HG03354 (cell line): ENCODE measurements at regions not wholly inside any gene's neighbourhood (a gene's known extent, or its start where the extent isn't known, plus 50 kb on each side); places are given as distances from the start of the nearest gene placed in this dataset.
"Not testable (repeated sequence)": the region's sequence is repeated elsewhere in the genome, so short reads cannot be mapped to it uniquely, and the experiment has no call there.

ENCODE experiments used
- ATAC-seq: cut with Tn5 transposase; IDR thresholded peaks from one replicate; pipeline ENCODE4 v1.9.1; 2021; ENCODE audit warnings: mild to moderate bottlenecking; ENCODE audit not compliant: unreplicated experiment, poor library complexity, severe bottlenecking

DNA sequence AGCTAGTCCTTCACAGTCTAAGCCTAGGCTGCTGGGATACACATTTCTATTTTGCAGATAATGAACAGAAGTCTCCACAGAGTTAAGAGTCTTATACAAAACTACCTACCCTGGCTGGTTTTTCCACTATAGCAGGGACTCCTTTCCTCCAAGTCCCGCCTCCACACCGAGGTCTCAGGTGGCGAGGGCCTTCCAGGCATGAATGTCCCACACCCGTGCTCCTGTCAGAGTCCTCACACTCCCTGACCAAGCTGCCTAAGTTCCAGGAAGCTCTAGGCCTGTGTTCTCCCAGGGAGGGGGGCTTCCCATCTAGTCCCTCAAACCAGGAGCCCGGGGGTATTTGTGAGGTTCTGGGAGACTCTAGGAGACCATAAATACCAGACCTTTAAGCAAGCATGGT, 293.2 kb downstream of the BCL2L11 start:
- ATAC-seq: not testable (repeated sequence)

DNA sequence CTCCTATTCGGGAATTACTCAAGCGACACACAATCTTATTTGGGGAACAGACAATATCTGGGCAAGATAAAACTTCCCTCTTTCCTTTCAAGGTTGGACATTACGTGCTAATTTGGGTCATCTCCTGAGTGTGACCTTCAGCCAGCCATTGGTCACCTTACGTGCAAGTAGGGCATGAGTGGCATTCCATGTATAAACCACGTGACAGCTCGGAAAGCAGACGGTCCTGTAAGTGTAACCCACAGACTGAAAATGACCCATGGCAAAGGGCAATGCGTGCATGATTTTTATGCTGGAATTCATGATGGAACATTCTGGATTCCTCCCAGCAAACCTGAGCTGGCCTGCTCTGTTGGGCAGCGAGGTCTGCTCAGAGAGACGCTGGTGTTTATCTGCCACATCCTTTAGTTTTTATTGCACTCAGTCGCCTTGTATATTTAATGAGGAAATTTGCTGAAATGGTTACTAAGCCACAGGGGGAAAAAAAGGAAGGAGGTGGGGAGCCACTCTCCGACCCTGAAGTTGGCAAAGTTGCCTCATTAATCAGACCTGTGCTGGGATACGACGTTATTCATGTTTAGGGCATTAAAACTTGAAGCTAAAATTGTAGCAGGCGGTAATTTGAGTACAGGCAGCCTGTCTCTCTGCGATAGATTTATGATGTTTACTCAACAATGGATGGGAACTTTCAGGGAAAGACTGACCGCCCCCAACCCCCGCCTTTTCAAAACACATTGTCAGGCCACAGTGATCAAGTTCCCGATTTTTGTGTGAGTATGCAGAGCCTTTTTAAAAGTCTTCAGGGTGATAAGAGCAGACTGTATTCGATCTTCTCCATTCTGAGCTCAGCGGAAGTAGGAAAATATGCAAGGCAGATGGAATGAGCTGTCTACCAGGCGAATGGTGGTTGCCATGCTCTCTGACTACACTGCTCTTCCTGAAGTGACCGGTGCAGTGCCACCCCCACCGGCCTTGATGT, 295.3 kb downstream of the BCL2L11 start:
- not testable (repeated sequence) for ATAC-seq

DNA sequence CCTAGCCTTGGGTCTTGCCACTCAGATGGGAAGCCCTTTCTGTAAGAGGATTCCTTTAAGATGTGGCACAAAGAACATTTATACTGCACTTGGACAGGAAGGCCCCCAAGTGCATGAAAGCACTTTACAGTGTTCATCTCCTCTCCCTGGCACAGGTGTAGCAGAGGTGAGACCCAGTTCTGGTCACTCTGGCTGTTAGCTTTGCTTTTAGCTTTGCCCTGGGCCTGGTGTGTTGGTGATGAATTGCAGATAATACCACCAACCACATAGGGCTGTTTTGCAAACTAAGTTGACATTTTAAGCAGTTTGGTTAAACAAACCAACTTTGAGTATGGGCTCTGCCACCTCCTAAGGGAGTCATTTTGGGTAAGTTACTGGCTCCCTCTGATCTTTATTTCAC, 296.3 kb downstream of the BCL2L11 start:
- not testable (repeated sequence) for ATAC-seq

DNA sequence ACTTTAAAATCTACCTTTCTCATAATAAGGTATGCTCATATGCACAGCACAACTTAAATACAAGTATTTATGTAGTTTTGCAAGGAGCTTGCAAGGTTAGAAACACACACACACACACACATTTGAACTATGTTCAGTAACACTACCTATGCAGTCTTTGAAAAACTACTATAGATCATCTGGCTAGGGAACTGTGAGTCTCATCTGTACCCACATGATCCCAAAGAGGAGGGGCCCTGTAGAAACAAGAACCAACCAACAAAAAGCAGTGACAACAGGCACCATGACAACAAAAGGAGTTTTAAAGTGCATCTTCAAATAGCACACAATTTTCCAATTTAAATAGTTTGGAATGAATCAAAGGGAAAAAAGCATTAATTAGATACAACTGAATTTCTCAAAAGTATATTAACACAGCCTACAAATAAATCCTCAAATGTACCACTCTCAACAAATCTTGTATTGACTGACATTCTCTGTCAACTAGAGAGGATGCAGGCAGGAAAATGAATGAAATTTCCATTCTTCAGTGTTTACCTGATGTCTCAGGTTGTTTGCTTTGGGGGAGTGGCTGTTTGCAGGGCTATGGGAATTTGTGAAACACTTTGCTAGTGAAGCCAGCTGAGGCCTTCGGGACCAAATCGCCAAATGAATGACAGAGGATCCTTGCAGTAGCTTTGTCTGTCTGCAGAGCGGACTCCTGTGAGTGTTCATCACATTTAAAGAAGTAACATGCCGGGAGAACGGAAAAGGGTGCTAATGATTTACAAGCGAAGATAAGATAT, 297.6 kb downstream of the BCL2L11 start:
- not testable (repeated sequence) for ATAC-seq

DNA sequence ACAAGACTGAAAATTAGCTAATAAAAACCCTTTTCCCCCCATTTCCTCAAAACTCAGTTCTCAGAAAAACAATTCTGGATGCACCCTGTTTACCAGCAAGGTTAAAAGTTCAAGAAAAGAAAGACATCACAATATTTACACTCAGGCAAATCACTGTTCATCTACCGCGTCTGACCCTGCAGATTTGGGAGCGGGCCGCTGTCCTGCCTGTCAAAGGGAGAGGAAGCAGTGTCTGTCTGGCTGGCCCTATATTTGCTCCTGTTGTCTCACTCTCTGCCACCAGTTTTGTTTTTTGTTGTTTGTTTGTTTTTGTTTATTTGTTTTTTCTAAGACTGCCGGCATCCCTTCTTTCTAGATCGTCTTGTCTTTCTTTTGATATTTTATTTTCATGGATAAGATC, 299.4 kb downstream of the BCL2L11 start:
- ATAC-seq: not testable (repeated sequence)

DNA sequence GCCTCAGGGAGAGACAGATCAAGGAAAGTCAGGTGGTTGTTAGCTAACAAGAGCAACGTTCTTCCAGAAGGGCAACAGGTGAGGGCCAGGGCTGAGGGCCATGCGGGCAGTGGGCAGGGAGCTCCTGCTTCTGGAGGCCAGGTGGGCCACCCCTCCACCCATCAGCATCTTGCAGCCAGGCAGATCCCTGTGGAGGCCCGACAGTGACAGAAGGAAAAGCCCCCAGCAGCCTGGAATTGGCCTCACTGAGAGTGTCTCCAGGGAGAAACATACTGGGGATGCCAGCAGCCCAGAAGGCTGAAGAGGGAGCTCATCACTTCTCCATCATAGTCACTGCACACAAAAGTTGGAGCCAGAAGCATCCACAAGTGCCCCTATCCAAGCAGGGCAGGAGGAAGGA, 300.1 kb downstream of the BCL2L11 start:
- ATAC-seq: not testable (repeated sequence)

DNA sequence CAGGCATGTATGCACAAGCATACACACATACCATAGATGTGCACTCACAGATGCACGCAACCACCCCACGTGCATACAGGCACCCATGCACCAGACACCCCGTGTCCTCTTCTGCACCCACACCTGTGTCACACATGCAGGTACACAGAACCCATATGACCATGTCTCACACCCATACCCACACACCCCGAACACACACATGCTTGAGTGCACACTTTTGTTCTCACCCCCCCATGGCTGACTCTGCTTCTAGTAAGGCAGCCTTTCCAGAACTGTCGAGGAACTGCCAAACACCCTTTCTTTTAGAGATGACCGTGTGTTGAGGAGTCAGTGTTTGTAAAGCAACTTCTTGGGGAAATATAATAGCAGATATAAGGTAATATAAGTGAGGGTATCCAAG, 301.2 kb downstream of the BCL2L11 start:
- ATAC-seq: not testable (repeated sequence)

DNA sequence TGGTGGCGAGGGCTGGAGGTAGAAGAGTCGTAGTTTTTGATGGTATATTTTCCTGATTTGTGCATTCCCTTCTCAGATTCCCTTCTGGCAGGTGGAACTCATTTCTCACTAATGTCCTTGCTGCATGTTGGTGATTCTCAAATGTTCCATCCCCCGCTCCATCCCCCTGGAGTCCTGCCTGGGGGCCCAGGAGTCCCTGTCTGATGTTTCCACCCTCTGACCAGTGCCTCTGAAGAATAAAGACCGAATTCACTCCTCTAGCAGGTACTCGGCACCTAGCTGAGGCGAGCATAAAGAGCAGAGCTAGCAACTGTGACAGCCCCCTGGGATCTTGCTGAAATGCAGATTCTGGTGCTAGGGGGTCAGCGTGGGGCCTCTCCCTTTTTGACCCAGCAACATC, 301.8 kb downstream of the BCL2L11 start:
- ATAC-seq: not testable (repeated sequence)

DNA sequence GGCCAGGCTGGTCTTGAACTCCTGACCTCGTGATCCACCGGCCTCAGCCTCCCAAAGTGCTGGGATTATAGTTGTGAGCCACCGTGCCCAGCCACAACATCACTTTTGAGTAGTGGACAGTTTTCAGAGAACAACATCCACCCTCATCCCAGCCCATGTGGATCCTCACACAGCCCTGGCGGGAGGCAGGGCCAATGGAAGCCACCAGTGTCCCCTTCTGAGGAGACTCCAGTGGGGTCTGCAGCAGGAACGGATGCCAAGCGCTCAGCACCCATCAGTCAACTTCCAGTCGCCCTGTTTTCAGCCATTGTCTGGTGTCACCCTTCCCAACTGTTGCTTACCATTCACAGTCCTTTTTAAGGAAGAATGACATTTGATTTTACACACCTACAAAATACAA, 302.5 kb downstream of the BCL2L11 start:
- not testable (repeated sequence) for ATAC-seq

DNA sequence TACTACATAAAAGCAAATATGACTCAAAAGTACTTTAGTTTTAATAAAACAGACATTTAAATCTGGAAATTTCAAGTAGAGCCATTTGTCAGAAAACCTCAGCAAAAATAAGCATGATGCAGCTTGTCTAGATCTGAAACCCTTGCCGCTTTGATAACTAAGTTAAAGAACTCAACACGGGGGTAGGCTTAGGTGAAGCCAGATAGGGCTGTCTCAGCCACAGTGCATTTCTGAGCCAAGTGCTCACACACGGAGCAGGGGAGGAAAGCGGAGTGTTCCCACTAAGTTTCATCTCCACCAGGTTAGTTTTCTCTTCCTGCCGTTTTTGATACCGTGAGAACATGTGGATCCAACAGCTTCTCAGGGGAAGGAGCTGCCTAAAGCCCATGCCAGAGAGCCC, 303.5 kb downstream of the BCL2L11 start:
- not testable (repeated sequence) for ATAC-seq

DNA sequence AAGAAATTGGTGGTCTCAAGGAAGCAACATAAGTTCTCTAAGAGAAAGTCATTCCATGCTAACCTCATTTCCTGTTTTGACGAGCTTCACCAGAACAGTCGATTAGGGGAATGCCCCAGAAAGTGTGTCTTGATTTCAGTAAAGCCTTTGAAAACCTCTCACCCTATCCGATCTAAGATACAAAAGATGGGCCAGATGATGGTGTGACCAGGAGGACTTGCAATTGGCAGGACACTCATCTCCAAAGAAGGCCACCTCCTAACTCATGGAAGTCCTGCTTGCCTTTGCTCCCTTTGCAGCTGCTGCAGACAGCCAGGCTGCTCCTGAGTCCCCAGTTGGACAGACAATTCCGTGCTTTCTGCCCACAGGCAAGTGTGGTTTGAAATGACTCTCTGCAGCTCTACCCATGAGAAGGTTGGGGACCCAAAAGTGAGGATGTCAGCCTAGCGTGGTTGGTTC, 304.2 kb downstream of the BCL2L11 start:
- not testable (repeated sequence) for ATAC-seq

DNA sequence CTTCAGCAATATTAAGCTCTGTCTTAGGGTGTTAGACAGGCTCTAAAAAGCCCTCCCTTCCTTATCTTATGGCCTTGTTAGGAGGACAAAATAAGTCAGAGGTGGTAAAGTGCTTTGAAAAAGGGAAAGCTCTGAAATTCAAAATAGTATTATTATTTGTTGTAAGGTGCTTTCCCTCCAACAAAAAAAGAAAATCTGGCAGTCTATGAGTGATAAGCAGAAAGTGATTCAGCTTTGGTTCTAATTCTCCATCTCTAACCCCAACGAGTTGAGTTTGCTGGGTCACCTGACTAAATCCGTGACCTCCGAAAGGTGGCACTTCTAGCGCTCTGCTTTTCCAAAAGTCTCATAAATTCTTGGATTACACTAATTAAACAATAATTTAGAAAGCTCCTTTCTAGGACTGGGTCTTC, 305.1 kb downstream of the BCL2L11 start:
- not testable (repeated sequence) for ATAC-seq

DNA sequence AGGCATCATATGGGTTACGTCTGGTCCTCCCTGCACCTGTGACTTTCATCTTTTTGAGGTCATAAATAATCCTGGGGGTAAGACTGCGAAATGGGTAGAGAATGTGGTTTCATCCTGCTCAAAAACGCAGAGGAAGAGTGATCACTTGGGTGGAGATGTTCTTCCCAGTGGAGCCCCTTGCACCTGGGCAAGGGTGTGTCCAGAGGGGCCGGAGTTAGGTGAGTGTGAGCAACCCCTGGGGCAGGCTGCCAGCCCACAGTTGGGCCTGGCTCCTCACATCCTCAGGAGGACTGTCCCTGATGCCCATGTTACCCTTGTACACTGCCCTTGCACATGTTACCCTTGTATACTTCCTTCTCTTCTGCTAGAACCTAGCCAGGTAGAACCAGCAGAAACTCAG, 306.6 kb downstream of the BCL2L11 start:
- not testable (repeated sequence) for ATAC-seq

DNA sequence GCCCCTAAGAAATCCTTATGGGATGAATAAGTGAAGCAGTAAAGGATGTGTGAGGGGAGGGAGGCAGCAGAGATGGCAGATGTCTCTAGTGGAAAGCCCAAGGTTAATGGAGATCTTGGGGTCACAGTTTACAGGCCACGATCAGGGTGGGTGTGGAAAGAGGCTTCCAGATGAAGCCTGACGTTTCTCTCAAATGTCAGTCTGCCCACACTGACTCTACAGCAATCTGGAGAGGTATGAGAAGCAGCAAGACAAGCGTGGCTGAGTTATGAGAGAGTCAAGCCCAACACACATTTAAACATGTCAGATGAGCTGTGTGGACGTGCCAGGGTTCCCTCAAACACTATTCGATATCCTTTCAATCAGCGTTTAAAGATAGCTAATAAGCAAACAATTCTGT, 308.2 kb downstream of the BCL2L11 start:
- not testable (repeated sequence) for ATAC-seq

DNA sequence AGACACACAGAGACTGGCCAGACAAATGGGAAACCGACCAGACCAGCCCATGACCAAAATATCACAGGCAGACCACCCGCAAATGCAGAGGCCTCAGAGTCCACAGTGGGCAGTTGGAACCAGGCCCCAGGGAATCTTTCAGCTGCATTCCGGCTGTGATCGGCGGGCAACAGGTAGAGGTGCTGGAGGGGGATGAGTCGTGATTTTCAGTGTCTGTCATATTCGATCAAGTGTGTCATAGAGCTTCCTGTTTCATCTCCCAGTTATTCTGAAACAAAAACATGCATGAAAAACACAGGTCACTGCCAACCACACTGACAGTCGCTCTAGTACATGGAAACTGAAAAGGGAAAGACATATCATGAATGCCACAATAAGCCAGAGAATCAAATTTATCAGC, 308.6 kb downstream of the BCL2L11 start:
- ATAC-seq: peak; percentile 50

DNA sequence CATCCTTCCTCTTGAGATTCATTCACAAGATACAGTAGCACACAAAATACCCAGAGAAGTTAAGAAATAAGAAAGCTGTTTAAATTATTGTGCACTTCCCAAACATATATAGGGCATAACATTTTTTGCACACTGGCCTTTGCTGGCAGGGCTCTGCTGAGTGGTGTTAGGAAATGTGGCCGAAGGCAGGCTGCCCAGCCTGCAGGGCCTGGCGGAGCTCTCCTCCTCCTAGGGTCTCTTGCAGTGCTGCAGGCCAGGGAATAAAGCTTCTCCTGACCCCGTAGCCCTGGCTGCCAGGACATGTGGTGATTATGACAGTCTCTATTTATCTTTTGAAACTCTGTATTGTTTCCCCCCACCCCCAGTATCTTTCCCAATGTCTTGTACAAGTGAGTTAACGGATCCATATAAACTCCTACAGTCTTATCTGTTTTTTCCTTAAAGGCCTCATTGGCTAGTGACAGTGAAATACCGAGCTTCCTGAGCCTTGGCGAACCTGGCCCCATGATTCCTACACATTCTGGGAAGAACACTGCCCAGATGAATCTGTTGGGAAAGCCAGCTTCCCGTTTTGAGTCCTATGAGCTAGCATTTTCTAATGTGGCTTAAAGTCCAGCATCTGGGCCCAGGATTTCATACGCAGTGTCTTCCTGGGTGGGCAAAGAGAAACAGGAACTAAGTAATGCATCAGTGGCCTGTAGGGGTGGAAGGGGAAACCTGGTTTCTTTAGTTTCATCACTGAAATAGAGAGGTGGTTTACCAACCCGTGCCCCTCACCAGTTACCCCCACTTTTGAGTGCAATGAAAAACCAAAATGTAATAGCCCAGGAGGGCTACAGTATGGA, 310.3 kb downstream of the BCL2L11 start:
- ATAC-seq: peak; percentile 75

DNA sequence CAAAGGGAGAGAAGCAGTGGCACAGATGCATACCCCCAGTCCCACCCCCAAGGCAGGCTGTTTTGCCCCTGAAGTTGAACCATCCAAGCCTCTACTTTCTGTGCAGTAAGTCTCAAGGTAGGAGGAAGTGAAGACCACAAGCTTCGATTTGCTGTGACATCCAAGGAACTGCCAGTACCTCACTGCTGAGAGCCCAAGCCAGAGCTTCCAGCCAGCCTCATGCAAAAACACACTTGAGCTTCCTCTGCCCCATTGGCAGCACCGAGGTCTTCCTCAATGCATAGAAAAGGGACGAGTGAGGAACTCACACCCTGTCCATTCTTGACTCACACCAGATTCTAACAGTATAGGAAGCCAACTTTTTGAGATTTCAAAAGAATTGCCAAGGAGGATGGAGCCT, 311.7 kb downstream of the BCL2L11 start:
- ATAC-seq: not testable (repeated sequence)

DNA sequence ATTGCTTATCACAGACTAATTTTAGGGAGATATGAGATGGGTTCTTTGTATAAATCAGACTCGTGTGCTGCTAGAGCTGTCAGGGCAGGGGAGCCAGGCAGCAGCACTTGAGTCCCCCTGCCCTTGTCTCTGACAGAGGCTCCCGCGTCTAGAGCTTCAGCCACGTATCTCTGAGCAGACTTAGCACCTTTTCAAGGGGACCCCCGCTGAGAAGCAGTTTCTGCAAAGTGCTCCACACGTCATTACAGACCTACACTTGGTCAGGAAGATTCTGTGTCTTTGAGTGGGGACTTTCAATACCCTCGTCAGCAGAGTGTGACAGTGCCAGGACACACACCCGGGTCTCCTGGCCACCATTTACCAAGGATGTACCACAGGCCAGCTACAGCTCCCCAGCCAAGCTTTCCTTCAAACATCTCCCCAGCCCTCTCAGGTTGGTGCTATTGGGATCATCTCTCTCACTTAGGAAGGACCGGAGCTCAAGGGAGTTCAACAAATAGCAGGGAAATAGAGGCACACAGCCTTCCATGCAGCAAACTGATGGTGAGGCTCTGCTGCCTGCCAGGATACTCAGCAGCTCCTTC, 312.3 kb downstream of the BCL2L11 start:
- not testable (repeated sequence) for ATAC-seq

DNA sequence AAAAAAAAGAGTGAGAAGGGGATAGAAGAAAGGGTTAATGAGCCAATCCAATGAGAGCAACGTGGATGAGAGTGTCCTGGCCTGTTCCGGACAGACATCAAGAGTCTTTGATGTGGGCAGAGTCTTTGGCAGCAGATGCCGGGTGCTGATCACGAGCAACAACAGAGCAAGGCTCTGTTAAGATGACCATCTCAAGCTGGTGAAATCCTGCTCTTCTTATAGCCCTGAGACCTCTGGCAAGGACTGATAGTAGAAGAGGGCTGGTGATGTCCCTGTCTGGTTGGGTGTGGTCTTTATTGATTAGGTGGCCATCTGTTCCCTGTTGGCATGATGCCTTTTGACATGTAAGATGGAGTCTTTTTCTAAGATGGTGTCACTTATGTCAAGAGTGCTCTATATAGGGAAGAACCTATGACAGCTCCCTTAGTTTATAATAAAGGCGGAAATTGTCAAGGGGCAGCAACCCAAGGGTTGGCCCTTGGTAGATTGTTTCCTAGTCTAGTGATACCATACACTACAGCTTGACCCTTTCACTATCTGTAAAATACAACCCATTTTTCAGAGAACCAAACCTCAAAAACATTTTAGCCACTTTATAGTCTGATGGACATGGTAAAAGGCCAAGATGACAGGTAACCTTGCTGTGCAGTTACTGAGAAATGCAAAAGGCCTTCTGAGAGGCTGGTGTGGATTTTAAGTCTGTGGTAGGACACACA, 313.3 kb downstream of the BCL2L11 start:
- ATAC-seq: not testable (repeated sequence)
